GM13976 (cell line): ENCODE measurements at regions not wholly inside any gene's neighbourhood (a gene's known extent, or its start where the extent isn't known, plus 50 kb on each side); places are given as distances from the start of the nearest gene placed in this dataset.
"Not testable (repeated sequence)": the region's sequence is repeated elsewhere in the genome, so short reads cannot be mapped to it uniquely, and the experiment has no call there.

Experiments used
- DNase-seq: peaks from one replicate; pipeline ENCODE4 v3.0.0; 2012; ENCODE audit warnings: low spot score
- in situ Hi-C: fragments of 300-500 bp; cut with MboI; formaldehyde crosslinking; loops from one replicate; pipeline ENCODE4 v1.12.0; 2022; ENCODE audit warnings: low sequenced_read_pairs, mixed read lengths, inconsistent platforms; ENCODE audit not compliant: unreplicated experiment
- TF ChIP-seq, protein P1 (sequence below): IDR thresholded peaks from 2 replicates; pipeline ENCODE4 v1.5.1; 2012; ENCODE audit warnings: borderline replicate concordance, mild to moderate bottlenecking; ENCODE audit not compliant: insufficient read depth; ENCODE audit errors: extremely low read depth, missing control alignments, control extremely low read depth

DNA sequence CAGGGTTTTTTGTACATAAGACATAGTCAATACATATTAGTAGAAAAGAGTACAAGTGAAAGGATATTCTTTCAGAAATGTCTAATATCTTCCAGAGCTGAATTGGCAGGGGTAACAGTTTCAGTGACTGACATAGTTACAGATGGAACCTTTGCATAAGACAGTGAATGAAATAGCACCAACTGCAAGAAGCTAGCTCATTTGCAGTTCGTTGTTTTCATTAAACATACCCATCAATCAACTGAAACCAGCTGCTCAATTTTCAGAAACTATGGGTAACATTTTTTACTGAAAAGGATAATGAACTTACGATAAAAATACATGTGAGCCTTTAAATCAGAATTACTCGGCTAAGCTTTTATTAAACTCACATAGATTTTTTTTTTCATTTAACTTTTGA is 93.9 kb upstream of the EPHA3 start:
- TF ChIP-seq, protein P1, sequence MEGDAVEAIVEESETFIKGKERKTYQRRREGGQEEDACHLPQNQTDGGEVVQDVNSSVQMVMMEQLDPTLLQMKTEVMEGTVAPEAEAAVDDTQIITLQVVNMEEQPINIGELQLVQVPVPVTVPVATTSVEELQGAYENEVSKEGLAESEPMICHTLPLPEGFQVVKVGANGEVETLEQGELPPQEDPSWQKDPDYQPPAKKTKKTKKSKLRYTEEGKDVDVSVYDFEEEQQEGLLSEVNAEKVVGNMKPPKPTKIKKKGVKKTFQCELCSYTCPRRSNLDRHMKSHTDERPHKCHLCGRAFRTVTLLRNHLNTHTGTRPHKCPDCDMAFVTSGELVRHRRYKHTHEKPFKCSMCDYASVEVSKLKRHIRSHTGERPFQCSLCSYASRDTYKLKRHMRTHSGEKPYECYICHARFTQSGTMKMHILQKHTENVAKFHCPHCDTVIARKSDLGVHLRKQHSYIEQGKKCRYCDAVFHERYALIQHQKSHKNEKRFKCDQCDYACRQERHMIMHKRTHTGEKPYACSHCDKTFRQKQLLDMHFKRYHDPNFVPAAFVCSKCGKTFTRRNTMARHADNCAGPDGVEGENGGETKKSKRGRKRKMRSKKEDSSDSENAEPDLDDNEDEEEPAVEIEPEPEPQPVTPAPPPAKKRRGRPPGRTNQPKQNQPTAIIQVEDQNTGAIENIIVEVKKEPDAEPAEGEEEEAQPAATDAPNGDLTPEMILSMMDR = no peak
- in situ Hi-C loops = no loop called here
- no peak for DNase-seq

DNA sequence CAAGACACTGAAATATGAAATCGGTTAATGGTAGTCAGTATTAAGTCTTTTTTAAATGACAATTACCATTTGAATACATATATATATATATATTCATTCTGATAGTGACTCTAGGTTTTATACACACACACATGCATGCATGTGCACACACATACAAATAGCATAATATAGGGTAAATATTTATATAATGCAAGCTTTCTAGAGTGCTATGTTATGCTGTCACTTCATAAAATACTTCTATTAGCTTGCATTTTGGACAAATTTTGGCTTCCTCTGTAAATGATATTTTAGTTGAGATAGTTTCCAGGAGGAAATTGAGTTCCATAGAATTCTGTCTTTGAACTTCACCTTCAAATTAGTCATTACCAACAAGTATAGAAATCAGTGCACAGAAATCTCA is 89.9 kb upstream of the EPHA3 start:
- in situ Hi-C loops = no loop called here
- TF ChIP-seq, protein P1 = no peak
- no peak for DNase-seq

DNA sequence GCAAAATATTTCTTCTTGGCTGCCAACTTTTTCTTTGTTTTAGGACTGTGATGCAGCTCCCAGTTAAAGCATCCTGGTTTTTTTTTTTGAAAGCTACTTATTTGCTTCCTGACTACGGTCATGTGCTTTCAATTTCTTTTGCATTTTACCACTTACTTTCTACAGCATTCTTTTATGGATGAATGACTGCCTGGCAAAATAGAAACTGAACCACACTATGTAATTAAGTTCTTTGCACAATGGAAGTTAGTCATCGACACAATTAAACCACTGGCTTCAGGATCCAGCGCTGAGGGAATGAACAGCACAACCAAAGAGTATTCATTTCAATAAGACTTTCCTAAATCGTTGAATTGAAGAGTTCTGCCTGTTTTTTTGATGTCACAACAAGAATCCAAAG is 82.2 kb upstream of the EPHA3 start:
- no peak for DNase-seq

DNA sequence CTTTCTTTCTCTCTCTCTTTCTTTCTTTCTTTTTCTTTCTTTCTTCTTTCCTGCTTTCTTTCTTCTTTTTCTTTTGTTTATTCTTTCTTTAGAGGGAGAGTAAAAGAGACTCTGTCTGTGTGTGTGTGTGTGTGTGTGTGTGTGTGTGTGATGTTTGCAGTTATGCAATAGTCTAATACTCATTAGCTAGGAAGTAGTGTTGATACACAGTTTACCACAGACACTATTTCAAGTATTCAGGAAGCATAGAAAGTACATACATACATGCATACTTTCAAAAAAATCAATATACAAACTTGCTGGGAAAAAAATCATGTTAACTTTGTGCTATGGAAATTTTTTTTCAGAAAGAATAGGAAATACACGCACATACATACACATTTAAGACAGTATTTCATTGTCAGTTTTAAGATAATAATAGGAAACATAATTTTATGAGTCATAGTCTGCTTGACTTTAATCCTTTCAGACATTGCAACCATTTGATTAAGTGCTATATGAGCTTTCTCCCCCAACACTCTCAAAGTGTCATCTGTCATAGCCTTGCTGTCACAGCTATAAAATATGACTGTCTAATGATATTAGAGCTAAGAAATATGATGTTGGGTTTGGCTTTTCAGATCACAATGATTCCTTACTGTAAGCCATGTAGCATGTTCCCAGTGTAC is 74.9 kb upstream of the EPHA3 start:
- DNase-seq = no peak
- in situ Hi-C loops = no loop called here
- TF ChIP-seq, protein P1 = no peak

More for the DNA sequence above, 82.2 kb upstream of the EPHA3 start:
- in situ Hi-C loops = no loop called here
- TF ChIP-seq, protein P1 = no peak

DNA sequence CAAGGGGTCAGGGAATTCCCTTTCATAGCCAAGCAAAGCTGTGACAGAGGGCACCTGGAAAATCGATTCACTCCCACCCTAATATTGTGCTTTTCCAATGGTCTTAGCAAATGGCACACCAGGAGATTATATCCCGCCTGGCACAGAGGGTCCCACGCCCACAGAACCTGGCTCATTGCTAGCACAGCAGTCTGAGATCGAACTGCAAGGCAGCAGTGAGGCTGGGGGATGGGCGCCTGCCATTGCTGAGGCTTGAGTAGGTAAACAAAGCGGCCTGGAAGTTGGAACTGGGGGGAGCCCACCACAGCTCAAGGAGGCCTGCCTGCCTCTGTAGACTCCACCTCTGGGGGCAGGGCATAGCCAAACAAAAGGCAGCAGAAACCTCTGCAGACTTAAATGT is 72.7 kb upstream of the EPHA3 start:
- in situ Hi-C loops = not testable (repeated sequence)

GRCh38 chr3:89038869-89039268 is 68.6 kb upstream of the EPHA3 start:
- in situ Hi-C loops = no loop called here

More for the DNA sequence above, 72.7 kb upstream of the EPHA3 start:
- DNase-seq = not testable (repeated sequence)

DNA sequence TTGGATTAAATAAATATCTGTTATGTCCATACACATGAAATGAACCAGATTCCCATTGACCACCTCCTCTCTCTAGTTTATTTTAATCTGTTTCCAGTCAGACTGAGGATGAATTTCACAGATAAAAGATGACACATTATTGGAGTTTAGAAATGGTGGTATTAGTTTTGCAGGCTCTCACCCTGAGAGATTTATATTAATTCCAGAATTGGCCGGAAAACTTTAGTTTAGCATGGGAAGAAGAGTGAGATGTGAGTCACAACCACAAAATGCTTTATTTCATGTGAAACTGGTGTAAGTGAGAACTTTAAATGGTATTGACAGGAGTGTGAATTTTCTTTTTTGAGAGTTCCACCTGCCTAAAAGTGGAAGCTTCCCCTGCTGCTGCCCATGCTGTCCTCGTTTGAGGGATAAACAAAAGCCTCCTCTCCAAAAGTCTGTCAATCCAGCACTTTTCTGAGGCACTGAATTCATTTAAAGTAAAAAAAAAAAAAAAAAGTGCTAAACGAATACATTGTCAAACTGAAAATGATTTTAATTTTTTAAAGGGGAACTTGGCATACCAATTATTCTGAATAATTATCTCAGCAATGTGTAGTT is 65.1 kb upstream of the EPHA3 start:
- DNase-seq = no peak
- in situ Hi-C loops = no loop called here
- TF ChIP-seq, protein P1 = no peak

More at GRCh38 chr3:89038869-89039268, 68.6 kb upstream of the EPHA3 start:
- no peak for DNase-seq
- TF ChIP-seq, protein P1 = no peak
